HL-60/S4 treated with phorbol 12-myristate 13-acetate at 8.2 ng/mL for 4 days and 3 days (cell line): ENCODE measurements at regions not wholly inside any gene's neighbourhood (a gene's known extent, or its start where the extent isn't known, plus 50 kb on each side); places are given as distances from the start of the nearest gene placed in this dataset.

ENCODE experiments used
- in situ Hi-C: fragments of 300-500 bp; cut with MboI; formaldehyde crosslinking; loops from 2 replicates; pipeline ENCODE4 v1.15.0; 2022; ENCODE audit warnings: low sequenced_read_pairs

DNA sequence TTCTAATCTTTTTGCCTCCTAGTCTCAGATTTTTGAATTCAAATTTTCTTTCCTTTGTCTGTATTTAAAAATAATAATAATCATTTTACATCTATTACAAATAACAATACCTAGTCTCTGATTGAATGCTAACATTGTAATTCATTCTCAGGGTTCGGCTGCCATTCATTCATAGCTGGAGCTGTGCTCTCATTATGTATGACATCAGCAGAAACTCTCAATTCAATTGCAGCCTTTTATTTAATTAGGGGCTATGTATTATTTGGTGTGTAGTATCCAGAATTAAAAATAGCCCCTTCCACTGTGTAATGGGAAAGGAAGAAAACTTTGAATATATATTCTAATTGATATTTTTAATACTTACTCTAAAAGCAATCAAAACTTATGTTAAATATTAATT, 270.4 kb upstream of the MDFIC2 start:
- in situ Hi-C loops: no loop called here

DNA sequence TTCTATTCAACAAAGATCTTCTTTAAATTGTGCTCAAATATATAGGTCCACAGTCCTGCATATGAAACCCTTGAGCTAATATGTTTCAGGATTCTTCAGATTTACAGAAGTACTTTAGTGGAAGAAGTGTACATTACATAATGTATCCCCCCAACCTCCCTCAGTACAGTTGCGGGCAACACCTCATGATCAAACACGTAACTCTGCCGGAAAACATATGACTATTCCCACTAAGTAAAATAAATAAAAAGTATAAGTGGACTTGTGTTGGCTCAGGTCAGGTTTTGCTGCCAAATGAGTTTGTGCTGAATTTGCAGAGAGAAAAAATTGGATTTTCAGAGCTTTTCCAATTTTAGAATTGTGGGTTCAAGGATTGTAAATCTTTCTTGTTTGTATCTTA, 267.6 kb upstream of the MDFIC2 start:
- in situ Hi-C loops: no loop called here

DNA sequence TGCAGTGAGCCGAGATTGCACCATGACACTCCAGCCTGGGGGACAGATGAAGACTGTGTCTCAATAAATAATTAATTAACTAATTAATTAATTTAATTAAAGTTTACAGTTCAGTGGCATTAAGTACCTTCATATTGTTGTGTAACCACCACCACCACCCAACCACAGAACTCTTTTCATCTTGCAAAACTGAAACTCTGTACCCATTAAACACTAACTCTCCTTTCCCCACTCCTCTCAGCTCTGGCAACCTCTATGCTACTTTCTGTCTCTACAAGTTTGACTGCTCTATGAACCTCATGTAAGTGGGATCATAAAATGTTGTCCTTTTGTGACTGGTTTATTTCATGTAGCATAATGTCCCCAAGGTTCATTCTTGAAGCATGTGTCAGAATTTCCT, 259.3 kb upstream of the MDFIC2 start:
- in situ Hi-C loops: no loop called here

DNA sequence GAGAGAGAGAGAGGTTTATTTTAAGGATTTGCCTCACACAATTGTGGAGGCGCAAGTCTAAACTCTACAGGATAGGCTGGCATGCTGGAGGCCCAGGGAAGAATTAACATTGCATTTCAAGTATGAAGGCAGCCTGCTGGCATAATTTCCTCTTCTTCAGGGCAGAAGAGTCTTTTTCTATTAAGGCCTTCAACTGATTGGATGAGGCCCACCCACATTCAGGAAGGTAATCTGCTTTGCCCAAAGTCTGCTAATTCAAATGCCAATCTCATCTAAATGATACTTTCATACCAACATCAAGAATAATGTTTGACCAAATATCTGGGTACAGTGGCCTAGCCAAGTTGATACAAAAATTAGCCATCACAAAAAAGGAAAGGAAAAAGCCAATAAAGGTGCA, 258.1 kb upstream of the MDFIC2 start:
- in situ Hi-C loops: no loop called here

DNA sequence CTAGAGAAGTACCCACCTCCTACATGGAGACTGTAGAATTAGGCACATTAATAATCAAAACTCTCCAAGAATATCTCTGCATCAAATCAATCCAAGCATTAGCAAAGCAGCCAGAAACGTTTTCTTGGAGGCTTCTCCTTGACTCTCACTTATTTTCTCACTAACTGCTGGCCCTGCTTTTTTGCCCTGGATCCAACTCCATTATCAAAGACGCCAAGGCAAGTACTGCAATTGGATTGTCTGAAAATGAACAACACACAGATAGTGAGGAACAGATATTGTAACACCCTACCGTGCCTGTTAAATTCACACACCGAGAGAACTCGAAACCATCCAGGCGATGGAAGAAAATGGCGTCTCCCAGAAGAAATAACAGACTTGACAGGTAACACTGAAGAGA, 256.2 kb upstream of the MDFIC2 start:
- in situ Hi-C loops: no loop called here

DNA sequence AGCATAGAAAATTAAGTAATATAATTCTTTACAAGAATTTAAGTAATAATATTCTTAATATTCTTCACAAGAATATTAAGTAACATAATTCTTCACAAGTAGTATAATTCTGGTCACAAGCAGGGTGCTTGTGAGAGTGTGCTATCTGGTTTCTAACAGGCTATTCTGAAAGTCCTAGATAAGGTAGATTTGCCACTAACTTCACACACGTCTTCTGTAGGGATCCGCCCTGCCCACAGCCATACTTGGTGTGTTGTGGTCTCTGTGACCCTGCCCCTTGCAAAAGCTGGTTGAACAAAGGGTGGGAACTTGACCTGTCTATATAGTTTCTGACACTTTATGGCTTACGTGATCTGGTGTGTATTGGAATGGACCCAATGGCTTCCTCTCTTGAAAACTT, 253.4 kb upstream of the MDFIC2 start:
- in situ Hi-C loops: no loop called here

DNA sequence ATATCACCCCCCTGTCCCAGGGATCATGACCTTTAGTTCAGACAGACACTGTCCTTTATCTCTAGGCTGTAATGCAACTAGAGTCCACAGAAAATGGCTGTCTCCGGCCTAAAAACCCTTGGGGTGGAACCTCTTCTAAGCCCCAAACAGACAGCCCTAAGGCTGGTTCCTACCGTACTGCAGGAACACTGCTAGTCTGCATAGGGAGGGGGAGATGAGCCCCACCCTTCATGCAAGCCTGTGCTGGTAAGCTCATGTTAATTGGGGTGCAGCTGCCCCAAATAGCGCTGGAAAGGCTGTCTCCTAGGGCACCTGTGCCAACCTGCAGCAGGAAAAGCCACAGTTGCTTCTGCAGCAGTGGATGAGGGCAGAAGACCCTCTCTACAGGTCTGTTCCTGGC, 252.1 kb upstream of the MDFIC2 start:
- in situ Hi-C loops: no loop called here

DNA sequence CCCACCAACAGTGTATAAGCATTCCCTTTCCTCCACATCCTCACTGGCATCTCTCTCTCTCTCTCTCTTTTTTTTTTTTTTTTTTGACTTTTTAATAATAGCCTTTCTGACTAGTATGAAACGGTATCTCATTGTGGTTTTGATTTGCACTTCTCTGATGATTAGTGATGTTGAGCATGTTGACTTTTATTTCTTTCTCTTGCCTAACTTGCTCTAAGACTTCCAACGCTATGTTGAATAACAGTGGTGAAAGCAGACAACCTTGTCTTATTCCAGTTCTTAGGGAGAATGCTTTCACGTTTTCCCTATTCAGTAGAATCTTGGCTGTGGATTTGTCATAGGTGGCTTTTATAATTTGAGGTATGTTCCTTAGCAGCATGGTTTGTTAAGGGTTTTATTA, 249.4 kb upstream of the MDFIC2 start:
- in situ Hi-C loops: no loop called here

DNA sequence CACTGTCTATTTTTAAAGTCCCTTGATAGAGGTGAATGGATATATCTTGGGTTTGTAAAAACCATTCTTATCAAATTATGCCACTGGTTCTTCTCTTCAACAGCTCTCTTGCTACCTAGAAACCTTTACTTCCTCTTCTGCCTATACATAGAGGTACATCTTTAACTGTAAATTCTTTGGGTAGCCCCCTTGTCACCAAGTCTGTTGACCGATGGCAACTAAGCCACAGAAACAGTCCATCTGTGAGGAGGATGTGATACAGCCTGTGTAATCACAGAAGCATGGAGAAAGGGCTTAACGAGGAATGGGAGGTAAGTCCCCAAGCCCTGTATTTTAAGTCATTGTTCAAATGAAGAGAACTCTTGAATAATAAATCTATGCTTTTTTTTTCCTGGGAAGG, 246.5 kb upstream of the MDFIC2 start:
- in situ Hi-C loops: no loop called here

DNA sequence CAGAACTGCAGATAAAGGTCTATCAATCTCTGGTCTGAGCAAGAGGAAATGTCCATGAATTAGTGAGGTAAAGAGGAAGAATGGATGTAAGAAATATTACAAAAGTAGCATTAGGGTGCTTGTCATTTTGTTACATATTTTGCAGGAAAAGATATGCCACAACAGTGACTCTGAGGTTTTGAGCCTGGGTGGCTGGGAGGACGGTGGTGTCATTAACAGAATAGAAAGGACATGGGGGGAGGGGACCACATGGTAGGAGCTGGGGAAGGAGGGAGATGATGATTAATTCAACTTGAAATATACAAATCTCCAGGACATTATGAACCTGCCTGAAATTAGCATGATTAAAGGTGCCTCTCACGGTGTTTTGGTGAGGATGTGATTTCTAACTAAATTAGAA, 245.5 kb upstream of the MDFIC2 start:
- in situ Hi-C loops: no loop called here

DNA sequence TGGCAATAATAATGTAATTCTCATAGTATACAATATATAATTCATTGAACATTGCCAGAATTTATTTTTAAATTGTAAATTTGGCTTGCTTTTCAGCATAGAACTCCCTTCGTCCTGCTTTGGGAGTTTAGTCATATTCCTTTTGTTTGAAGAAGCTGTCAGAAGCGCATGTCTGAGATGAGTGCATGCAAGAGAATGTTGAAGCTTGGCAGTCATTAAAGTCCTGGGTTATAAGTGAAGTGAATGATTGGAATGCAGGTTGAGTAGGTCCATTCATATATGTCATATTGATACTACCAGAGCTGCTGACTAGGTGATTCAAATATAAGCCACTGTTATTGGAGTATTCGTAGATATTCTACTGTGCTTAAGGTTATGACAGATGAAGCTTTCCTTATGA, 243.6 kb upstream of the MDFIC2 start:
- in situ Hi-C loops: no loop called here

DNA sequence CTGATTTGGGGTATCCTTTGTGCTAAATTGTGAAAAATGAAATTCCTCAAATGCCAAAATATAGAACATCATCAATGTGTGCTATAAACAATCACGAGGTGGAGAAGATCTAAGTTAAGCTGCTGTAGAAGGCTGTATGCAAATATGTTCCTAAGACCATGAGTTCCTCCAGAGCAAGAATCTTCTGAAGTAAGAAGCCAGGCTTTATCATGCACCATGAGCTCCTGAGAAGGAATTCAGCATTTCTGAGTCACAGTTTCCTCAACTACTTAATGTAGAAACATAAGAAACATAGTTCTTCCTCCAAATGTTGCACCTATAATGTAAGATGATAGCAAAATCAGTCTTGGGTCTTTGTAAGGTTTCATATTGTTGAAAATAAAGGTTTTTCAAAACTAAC, 241.7 kb upstream of the MDFIC2 start:
- in situ Hi-C loops: no loop called here

DNA sequence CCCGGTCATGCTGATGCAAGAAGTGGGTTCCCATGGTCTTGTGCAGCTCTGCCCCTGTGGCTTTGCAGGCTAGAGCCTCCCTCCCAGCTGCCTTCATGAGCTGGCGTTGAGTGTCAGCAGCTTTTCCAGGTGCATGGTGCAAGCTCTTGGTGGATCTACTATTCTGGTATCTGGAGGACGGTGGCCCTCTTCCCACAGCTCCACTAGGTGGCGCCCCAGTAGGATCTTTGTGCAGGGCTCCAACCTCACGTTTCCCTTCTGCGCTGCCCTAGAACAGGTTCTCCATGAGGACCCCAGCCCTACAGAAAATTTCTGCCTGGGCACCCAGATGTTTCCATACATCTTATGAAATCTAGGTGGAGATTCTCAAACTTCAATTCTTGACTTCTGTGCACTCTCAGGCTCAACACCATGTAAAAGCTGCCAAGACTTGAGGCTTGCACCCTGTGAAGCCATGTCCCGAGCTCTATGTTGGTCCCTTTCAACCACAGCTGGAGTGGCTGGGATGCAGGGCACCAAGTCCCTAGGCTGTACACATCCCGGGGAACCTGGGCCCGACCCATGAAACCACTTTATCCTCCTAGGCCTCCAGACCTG, 238.4 kb upstream of the MDFIC2 start:
- in situ Hi-C loops: no loop called here

DNA sequence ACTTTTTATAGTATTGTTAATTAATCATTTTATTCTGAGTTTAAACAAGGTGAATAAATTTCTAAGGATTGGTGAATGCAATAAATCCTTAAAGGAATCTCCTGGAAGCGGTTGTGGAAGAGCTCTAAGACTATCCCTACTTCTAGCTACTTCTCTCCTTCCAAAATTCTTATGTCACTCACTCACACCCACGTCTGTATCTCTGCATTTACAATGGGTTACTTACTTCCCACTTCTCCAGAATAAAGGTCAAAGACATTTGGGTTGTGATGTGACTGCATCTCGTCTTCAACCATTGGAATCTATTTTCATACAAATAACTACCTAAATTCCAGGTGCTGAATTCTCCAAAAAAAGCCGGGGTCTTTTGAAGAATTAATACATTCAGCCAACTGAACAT, 234.2 kb upstream of the MDFIC2 start:
- in situ Hi-C loops: loop anchor here (25.0 kb wide), 1 partner anchor 1116 kb away; no protein-coding TSS in a partner anchor

DNA sequence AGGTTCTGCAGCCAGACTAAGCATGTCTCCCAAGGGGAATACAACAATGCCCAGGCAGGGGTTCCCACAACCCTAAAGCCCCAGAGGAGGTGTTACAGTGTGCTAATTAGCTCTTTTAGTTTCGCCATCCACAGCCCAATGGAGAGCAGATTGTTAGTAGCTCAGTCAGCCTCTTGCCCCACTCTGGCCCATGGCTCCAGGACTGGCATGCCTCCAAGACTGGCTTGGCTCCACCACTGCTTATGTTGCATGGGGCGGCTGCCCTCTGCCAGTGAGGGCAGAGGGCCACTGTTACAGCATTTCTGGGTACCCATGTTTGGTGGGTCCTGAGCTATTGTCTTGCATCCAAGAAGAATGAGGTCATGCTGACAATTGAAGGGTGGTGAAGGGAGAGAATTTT, 231.1 kb upstream of the MDFIC2 start:
- in situ Hi-C loops: loop anchor here (25.0 kb wide), 1 partner anchor 1119 kb away; no protein-coding TSS in a partner anchor

DNA sequence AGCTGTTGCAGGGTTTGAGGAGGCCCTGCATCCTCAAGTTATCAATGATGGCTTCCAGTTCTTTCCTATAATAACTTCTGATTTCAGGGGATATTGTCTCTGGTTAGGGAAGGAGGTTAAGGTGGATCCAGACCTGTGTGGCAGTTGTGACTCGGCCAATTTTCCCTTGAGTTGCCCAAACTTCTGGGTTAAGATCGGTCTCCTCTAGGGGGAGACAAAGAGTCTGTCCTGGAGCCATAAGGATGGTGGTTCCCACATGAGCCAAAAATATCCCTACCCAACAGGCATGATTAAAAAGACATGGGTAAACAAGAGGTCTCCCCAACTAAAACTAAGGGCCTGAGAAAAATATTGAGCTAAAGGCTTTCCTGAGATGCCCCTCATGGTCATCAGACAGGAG, 227.5 kb upstream of the MDFIC2 start:
- in situ Hi-C loops: loop anchor here (25.0 kb wide), 1 partner anchor 1122 kb away; no protein-coding TSS in a partner anchor

DNA sequence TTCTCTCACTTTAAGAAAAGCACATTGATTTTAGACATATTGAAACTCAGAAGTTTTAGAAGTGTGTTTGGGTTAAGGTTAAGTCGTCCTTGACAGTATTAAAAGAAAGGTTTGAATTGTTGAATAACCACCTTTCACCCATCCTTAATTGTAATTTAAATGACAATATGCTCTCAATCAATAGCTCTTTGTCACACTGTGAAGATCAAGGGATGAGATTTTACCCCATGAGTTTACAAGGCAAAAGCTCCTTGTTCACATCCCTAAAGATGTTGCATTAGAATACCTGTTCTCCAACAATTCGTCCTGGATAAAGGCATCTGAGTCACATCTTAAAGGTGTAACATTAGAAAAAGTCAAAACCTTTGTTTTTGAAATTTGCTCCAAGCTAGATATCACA, 220.4 kb upstream of the MDFIC2 start:
- in situ Hi-C loops: loop anchor here (25.0 kb wide), 1 partner anchor 1129 kb away; no protein-coding TSS in a partner anchor

DNA sequence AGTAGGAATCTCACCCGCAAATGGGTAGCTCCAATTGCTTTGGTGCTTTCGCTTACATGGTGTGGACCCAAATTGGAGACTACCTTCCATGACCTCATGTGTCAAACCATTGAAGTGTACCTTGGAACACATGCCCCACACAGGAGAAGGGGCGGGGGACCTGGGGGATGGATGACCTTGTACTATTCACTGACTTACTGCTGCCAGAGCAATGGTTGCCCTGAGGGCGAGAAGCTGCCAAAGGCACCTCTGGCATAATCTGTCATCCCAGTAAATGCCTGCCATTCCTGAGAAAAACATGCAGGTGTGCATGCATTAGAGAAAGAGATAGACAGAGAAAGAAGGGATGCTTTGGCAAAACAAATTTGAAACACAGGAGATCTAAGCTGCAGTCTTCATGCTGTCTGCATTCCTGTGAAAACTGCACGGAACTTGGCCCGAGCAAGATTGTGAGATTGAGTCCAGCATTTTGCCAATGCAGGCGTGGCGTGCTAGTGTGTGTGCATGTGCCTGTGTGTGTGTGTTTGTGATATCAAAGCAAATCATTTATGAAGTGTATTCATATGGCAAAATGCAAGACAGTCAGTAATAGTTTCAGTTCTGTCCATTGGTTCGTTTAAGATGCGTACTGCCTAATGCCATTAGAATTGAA, 219.5 kb upstream of the MDFIC2 start:
- in situ Hi-C loops: loop anchor here (25.0 kb wide), 1 partner anchor 1130 kb away; no protein-coding TSS in a partner anchor

DNA sequence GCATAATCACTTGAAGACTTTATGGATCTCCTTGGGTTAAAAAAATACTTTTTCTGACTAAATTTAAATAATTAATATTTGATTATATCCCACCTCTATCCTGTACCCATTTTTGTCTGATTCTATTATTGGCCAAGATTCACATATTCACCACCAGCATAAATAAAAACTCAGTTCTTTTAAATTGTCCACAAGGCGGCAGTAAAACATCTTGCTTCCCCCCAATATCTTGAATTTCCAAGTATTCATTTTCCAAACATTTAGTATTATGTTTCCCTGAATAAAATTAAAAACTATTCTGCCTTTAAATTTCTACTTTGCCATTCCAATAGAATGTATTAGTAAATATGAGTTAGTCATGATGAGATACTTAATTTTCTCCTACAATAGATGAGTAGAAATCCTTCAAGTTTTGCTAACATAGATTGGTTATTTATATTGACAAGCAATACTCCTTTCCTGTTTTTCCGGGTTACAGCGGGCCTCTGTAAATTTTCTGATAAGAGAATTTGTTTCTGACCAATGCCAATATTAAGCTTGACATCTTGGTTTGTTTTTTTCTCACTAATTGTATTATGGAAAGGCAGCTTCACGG, 218.7 kb upstream of the MDFIC2 start:
- in situ Hi-C loops: loop anchor here (25.0 kb wide), 1 partner anchor 1131 kb away; no protein-coding TSS in a partner anchor

DNA sequence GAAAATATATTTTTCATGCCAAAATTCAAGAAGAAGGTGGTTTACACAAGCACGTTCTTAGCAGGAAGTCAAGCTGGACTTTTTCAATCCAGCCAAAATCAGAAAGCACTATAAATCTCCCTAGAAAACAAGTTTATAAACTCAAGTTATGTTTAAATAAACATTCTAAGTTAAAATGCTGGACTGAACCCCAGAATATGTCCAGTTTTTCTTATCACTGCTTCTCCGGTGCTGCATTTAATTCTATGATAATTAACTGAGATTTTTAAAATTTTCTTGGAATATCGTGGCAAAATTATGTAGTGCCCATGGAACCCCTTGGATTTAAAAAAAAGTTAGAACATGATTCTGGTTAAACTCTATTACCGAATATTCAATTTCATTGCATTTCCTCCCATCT, 218.2 kb upstream of the MDFIC2 start:
- in situ Hi-C loops: loop anchor here (25.0 kb wide), 1 partner anchor 1132 kb away; no protein-coding TSS in a partner anchor

DNA sequence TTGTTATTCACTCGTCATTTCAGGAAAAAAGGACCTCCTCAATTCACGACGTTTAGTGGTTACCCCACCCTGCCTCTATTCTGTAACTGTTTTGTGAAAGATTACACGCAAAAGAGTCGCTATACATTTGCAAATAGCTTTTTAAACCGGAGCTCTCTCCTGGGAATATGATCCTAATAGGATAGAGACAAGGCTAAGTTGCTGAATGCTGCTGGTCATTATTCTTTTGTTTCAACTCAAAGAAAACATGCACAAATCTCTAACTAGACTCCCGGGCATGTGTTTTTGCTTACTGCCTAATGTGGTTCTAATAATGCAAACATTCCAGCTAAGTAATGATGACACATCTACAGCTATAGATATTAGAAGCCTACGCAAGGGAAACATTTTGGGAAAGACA, 214.6 kb upstream of the MDFIC2 start:
- in situ Hi-C loops: loop anchor here (25.0 kb wide), 1 partner anchor 1135 kb away; no protein-coding TSS in a partner anchor
